GM12878 (cell line): ENCODE measurements at regions not wholly inside any gene's neighbourhood (a gene's known extent, or its start where the extent isn't known, plus 50 kb on each side); places are given as distances from the start of the nearest gene placed in this dataset.

Source experiments
- ATAC-seq: fragments of 200-7000 bp; cut with Tn5 transposase; 3 replicates; pipeline ENCODE4 v1.9.1; 2020; ENCODE audit warnings: mild to moderate bottlenecking, moderate library complexity
- BruUV-seq: library from RNA; stranded (reverse); fragments of 400-500 nt; replicated peaks from 2 replicates; lab custom pipeline; 2021; lab: Mats Ljungman, UMichigan
- CTCF ChIA-PET: fragments of 300-600 bp; sonication (Branson Sonifier 250); formaldehyde crosslinking; extraction: SDS; loops from one replicate; lab custom pipeline; 2021; ENCODE audit warnings: inconsistent platforms; lab: Yijun Ruan, JAX
- POLR2A ChIA-PET: fragments of 350-600 bp; formaldehyde crosslinking; extraction: SDS; loops from one replicate; lab custom pipeline; 2021; ENCODE audit warnings: inconsistent platforms; lab: Charles Lee
- RAD21 ChIA-PET: fragments of 300-600 bp; sonication (Branson Sonifier 250); formaldehyde crosslinking; loops from one replicate; lab custom pipeline; 2023; ENCODE audit warnings: antibody characterized with exemption; ENCODE audit not compliant: unreplicated experiment; lab: Charles Lee
- SMC1A ChIA-PET: fragments of 300-600 bp; sonication (Branson Sonifier 250); formaldehyde crosslinking; loops from one replicate; lab custom pipeline; 2023; ENCODE audit not compliant: unreplicated experiment, uncharacterized antibody; lab: Charles Lee
- DNase-seq: peaks from one replicate; pipeline ENCODE4 v3.0.0-alpha.2; 2011; ENCODE audit warnings: low read depth, low spot score
- FAIRE-seq: peaks from 3 replicates; lab custom pipeline; 2011; peaks lifted over from hg19 to GRCh38; lab: Jason Lieb, UNC
- H2AFZ ChIP-seq: 2 replicates; pipeline ENCODE4 v1.6.0; 2011; ENCODE audit warnings: low read depth, low read length, control low read depth; ENCODE audit not compliant: control insufficient read depth
- H3K27ac ChIP-seq: 2 replicates; pipeline ENCODE4 v1.5.1; 2011; ENCODE audit warnings: control low read depth; ENCODE audit not compliant: control insufficient read depth, insufficient read depth
- H3K27me3 ChIP-seq, 2 experiments: replicated peaks in 1 of 2; 2 replicates each; pipeline versions ENCODE4 v1.6.0 to v1.6.1; 2011; ENCODE audit warnings: low read length in 1 of 2; ENCODE audit not compliant: control insufficient read depth in 2 of 2, insufficient read depth in 2 of 2
- H3K36me3 ChIP-seq, 2 experiments: 2 replicates each; pipeline ENCODE4 v1.5.1; 2011; ENCODE audit warnings: low read length in 1 of 2; ENCODE audit not compliant: control insufficient read depth in 2 of 2, insufficient read depth in 2 of 2
- H3K4me1 ChIP-seq: 2 replicates; pipeline ENCODE4 v1.6.1; 2011; ENCODE audit warnings: mild to moderate bottlenecking, low read length, moderate library complexity, mixed read lengths; ENCODE audit not compliant: control insufficient read depth, insufficient read depth
- H3K4me2 ChIP-seq: 2 replicates; pipeline ENCODE4 v1.6.0; 2011; ENCODE audit warnings: control low read depth; ENCODE audit not compliant: control insufficient read depth, insufficient read depth
- H3K4me3 ChIP-seq: fragments of 200-600 bp; sonication (generic); 2 replicates; pipeline ENCODE4 v1.5.1; 2016
- H3K79me2 ChIP-seq: 2 replicates; pipeline ENCODE4 v1.6.0; 2011; ENCODE audit warnings: low read length; ENCODE audit not compliant: control insufficient read depth, insufficient read depth
- H3K9ac ChIP-seq: 2 replicates; pipeline ENCODE4 v1.8.0; 2011; ENCODE audit warnings: low read length, control low read depth, mixed read lengths; ENCODE audit not compliant: control insufficient read depth, insufficient read depth
- H3K9me3 ChIP-seq: replicated peaks from 3 replicates; pipeline ENCODE4 v1.5.1; 2011; ENCODE audit warnings: mild to moderate bottlenecking, low read length; ENCODE audit not compliant: control insufficient read depth, insufficient read depth
- H4K20me1 ChIP-seq: 2 replicates; pipeline ENCODE4 v1.6.0; 2011; ENCODE audit not compliant: control insufficient read depth, insufficient read depth
- ASH2L ChIP-seq: fragments of 300-600, 200-600 bp; sonication (generic); IDR thresholded peaks from 2 replicates; pipeline ENCODE4 v1.6.1; 2017; ENCODE audit warnings: low read depth, mild to moderate bottlenecking, borderline replicate concordance
- BACH1 ChIP-seq: fragments of 450-650 bp; IDR thresholded peaks from 2 replicates; pipeline ENCODE4 v1.6.1; 2017; ENCODE audit warnings: mild to moderate bottlenecking, borderline replicate concordance
- BCLAF1 ChIP-seq: fragments of 450-650 bp; IDR thresholded peaks from 2 replicates; pipeline ENCODE4 v1.6.1; 2017; ENCODE audit warnings: antibody characterized with exemption, mild to moderate bottlenecking, moderate library complexity
- FOXM1 ChIP-seq: IDR thresholded peaks from 2 replicates; pipeline ENCODE4 v1.6.1; 2012; ENCODE audit warnings: low read depth, mild to moderate bottlenecking, inconsistent platforms, low read length, moderate library complexity
- GATAD2B ChIP-seq: fragments of 450-650 bp; conservative IDR thresholded peaks from 2 replicates; pipeline ENCODE4 v1.6.1; 2017; ENCODE audit warnings: low read depth, mild to moderate bottlenecking, moderate library complexity
- NFXL1 ChIP-seq: fragments of 450-650 bp; IDR thresholded peaks from 2 replicates; pipeline ENCODE4 v1.6.1; 2017; ENCODE audit warnings: antibody characterized with exemption, mild to moderate bottlenecking, borderline replicate concordance
- NFYA ChIP-seq: IDR thresholded peaks from 2 replicates; pipeline ENCODE4 v1.6.1; 2011; ENCODE audit warnings: low read depth, mild to moderate bottlenecking, low read length, improper control_type of control experiment, borderline replicate concordance
- NFYB ChIP-seq: IDR thresholded peaks from 2 replicates; pipeline ENCODE4 v1.6.1; 2011; ENCODE audit warnings: low read depth, mild to moderate bottlenecking, low read length, improper control_type of control experiment, moderate library complexity; ENCODE audit not compliant: insufficient read depth
- POU2F2 ChIP-seq: IDR thresholded peaks from 3 replicates; pipeline ENCODE4 v1.6.1; 2011; ENCODE audit warnings: low read depth, mild to moderate bottlenecking, low read length, borderline replicate concordance
- SKIL ChIP-seq: fragments of 450-650 bp; IDR thresholded peaks from 2 replicates; pipeline ENCODE4 v1.6.1; 2017; ENCODE audit warnings: mild to moderate bottlenecking, low read depth, inconsistent platforms; ENCODE audit not compliant: poor library complexity, severe bottlenecking
- SP1 ChIP-seq: IDR thresholded peaks from one replicate; pipeline ENCODE4 v1.6.1; 2011; ENCODE audit warnings: low read depth, low read length
- SUZ12 ChIP-seq: fragments of 200-600 bp; sonication (generic); IDR thresholded peaks from one replicate; pipeline ENCODE4 v1.6.1; 2018; ENCODE audit warnings: antibody characterized with exemption, mild to moderate bottlenecking; ENCODE audit not compliant: unreplicated experiment
- TARDBP ChIP-seq: IDR thresholded peaks from 2 replicates; pipeline ENCODE4 v1.6.1; 2016; ENCODE audit warnings: borderline replicate concordance
- TCF3 ChIP-seq: IDR thresholded peaks from 2 replicates; pipeline ENCODE4 v1.6.1; 2012; ENCODE audit warnings: low read depth, mild to moderate bottlenecking, low read length, borderline replicate concordance; ENCODE audit not compliant: insufficient read depth
- YY1 ChIP-seq: IDR thresholded peaks from 2 replicates; pipeline ENCODE4 v1.6.1; 2011; ENCODE audit warnings: low read depth, mild to moderate bottlenecking, low read length
- ZNF592 ChIP-seq: fragments of 450-650 bp; IDR thresholded peaks from 2 replicates; pipeline ENCODE4 v1.6.1; 2017; ENCODE audit warnings: mild to moderate bottlenecking, moderate library complexity
- WGBS: methylation state at CpG from one replicate; pipeline ENCODE4 v1.1.6; 2016; ENCODE audit warnings: low lambda C conversion rate; ENCODE audit not compliant: insufficient replicate concordance, insufficient coverage; ENCODE audit errors: missing lambda C conversion rate; 5-methylcytosine and 5-hydroxymethylcytosine counted together
- in situ Hi-C: fragments of 300-500 bp; cut with MboI; formaldehyde crosslinking; loops from 9 replicates; pipeline ENCODE4 v1.14.3; 2018; ENCODE audit warnings: mixed read lengths
- intact Hi-C: fragments of 100-400 bp; cut with micrococcal nuclease; formaldehyde crosslinking; loops from one replicate; pipeline ENCODE4 v1.14.2; 2022; ENCODE audit not compliant: unreplicated experiment

GRCh38 chr13:71249011-71249410 lies 618.0 kb downstream of the DACH1 start:
- ChIA-PET SMC1A (no interaction called here), CTCF (no interaction called here), RAD21 (no interaction called here), POLR2A (no interaction called here)
- H2AFZ ChIP-seq, result no peak overlapping the region
- BruUV-seq, result no TSS peak
- intact Hi-C loops (no loop called here), in situ Hi-C loops (no loop called here)
- DNase-seq (no peak), FAIRE-seq (no peak), ATAC-seq (no peak)
- no peaks in the 10 kb centered on the region for H3K4me1 ChIP-seq
- H3K36me3 ChIP-seq, result no peaks in the 10 kb centered on the region
- no peak overlapping the region for H3K4me2 ChIP-seq
- no peak overlapping the region for H3K9ac ChIP-seq
- H4K20me1 ChIP-seq, result no peaks in the 10 kb centered on the region
- no peaks in the 10 kb centered on the region for H3K9me3 ChIP-seq
- H3K4me3 ChIP-seq, result no peak overlapping the region
- H3K27ac ChIP-seq, result no peak overlapping the region
- no peaks in the 10 kb centered on the region for H3K79me2 ChIP-seq
- 0% methylated on average over 1 of the region's 1 CpG for WGBS
- TF ChIP-seq TARDBP, result no peak
- TF ChIP-seq NFYB, result no peak
- TF ChIP-seq NFXL1, result no peak
- TF ChIP-seq YY1, result no peak
- TF ChIP-seq ZNF592, result no peak
- TF ChIP-seq ASH2L, result no peak
- TF ChIP-seq NFYA, result no peak
- TF ChIP-seq GATAD2B, result no peak
- no peak for TF ChIP-seq SUZ12
- TF ChIP-seq TCF3, result no peak
- no peak for TF ChIP-seq BCLAF1
- TF ChIP-seq FOXM1, result no peak
- TF ChIP-seq BACH1, result no peak
- TF ChIP-seq SP1, result no peak
- TF ChIP-seq SKIL, result no peak
- no peak for TF ChIP-seq POU2F2
- H3K27me3 ChIP-seq, result no peaks in the 10 kb centered on the region; a peak in 1 of 4 replicates
